HepG2 (cell line): ENCODE measurements at regions not wholly inside any gene's neighbourhood (a gene's known extent, or its start where the extent isn't known, plus 50 kb on each side); places are given as distances from the start of the nearest gene placed in this dataset.

ENCODE experiments used
- BHLHE40 ChIP-seq: IDR thresholded peaks from 2 replicates; pipeline ENCODE4 v1.6.1; 2011; ENCODE audit warnings: low read length, improper control_type of control experiment
- HNF4A ChIP-seq: sonication (generic); formaldehyde crosslinking; IDR thresholded peaks from 2 replicates; pipeline ENCODE4 v1.4.0; 2020; ENCODE audit warnings: missing genetic modification reagents
- JUND ChIP-seq: sonication (generic); formaldehyde crosslinking; IDR thresholded peaks from 2 replicates; pipeline ENCODE4 v1.8.0; 2022; ENCODE audit warnings: mild to moderate bottlenecking, missing genetic modification reagents
- NFIC ChIP-seq: IDR thresholded peaks from 2 replicates; pipeline ENCODE4 v1.6.1; 2012; ENCODE audit warnings: mild to moderate bottlenecking, low read length, inconsistent platforms
- TAF1 ChIP-seq: sonication (generic); formaldehyde crosslinking; IDR thresholded peaks from 2 replicates; pipeline ENCODE4 v1.4.0; 2020; ENCODE audit warnings: missing genetic modification reagents
- TF ChIP-seq, protein P1 (sequence below): sonication (generic); formaldehyde crosslinking; IDR thresholded peaks from 2 replicates; pipeline ENCODE4 v1.5.0; 2020; ENCODE audit warnings: mild to moderate bottlenecking, missing genetic modification reagents, moderate library complexity
- TF ChIP-seq, protein P2 (sequence below): sonication (generic); formaldehyde crosslinking; IDR thresholded peaks from 2 replicates; pipeline ENCODE4 v1.4.0; 2020; ENCODE audit warnings: mild to moderate bottlenecking, missing genetic modification reagents

DNA sequence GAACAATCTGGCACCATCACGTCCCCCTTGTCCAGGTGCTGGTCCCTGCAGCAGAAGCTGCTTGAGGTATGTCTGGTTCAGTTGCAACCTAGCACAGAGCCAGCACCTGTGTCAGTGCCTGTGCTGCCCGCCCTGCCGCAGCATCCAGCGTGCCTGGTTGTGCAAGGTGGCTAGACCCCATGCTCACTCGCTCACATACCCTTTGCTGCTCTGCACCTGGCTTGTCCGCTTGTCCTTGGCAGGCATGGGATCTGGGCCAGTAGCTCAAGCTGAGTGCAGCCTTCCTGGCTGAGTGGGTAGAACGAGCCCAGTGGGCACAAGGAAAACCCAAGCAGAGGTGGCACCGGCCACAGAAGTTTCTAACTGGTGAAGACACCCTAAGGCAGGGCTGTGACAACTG, 314.6 kb upstream of the KYNU start:
- no peak for TF ChIP-seq HNF4A (CRISPR knock-in tag)
- TF ChIP-seq, protein P1, sequence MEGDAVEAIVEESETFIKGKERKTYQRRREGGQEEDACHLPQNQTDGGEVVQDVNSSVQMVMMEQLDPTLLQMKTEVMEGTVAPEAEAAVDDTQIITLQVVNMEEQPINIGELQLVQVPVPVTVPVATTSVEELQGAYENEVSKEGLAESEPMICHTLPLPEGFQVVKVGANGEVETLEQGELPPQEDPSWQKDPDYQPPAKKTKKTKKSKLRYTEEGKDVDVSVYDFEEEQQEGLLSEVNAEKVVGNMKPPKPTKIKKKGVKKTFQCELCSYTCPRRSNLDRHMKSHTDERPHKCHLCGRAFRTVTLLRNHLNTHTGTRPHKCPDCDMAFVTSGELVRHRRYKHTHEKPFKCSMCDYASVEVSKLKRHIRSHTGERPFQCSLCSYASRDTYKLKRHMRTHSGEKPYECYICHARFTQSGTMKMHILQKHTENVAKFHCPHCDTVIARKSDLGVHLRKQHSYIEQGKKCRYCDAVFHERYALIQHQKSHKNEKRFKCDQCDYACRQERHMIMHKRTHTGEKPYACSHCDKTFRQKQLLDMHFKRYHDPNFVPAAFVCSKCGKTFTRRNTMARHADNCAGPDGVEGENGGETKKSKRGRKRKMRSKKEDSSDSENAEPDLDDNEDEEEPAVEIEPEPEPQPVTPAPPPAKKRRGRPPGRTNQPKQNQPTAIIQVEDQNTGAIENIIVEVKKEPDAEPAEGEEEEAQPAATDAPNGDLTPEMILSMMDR (CRISPR knock-in tag): no peak
- TF ChIP-seq JUND (CRISPR knock-in tag): no peak
- no peak for TF ChIP-seq TAF1 (CRISPR knock-in tag)
- TF ChIP-seq NFIC: no peak
- TF ChIP-seq, protein P2, sequence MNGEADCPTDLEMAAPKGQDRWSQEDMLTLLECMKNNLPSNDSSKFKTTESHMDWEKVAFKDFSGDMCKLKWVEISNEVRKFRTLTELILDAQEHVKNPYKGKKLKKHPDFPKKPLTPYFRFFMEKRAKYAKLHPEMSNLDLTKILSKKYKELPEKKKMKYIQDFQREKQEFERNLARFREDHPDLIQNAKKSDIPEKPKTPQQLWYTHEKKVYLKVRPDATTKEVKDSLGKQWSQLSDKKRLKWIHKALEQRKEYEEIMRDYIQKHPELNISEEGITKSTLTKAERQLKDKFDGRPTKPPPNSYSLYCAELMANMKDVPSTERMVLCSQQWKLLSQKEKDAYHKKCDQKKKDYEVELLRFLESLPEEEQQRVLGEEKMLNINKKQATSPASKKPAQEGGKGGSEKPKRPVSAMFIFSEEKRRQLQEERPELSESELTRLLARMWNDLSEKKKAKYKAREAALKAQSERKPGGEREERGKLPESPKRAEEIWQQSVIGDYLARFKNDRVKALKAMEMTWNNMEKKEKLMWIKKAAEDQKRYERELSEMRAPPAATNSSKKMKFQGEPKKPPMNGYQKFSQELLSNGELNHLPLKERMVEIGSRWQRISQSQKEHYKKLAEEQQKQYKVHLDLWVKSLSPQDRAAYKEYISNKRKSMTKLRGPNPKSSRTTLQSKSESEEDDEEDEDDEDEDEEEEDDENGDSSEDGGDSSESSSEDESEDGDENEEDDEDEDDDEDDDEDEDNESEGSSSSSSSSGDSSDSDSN (CRISPR knock-in tag): no peak
- TF ChIP-seq BHLHE40: no peak
